SU-DHL-6 (cell line): ENCODE measurements at regions not wholly inside any gene's neighbourhood (a gene's known extent, or its start where the extent isn't known, plus 50 kb on each side); places are given as distances from the start of the nearest gene placed in this dataset.

Source experiments
- H2AFZ ChIP-seq: fragments of 200-600 bp; sonication (generic); 2 replicates; pipeline ENCODE4 v1.6.1; 2014; ENCODE audit warnings: low read depth, mild to moderate bottlenecking, moderate library complexity, mixed read lengths, antibody characterized with exemption, low read length; ENCODE audit not compliant: severe bottlenecking
- H3F3A ChIP-seq: fragments of 200-600 bp; shearing (Covaris generic); 2 replicates; pipeline ENCODE4 v1.6.0; 2016; ENCODE audit warnings: antibody characterized with exemption, mild to moderate bottlenecking; ENCODE audit not compliant: insufficient read depth
- H3K27ac ChIP-seq: fragments of 200-600 bp; sonication (generic); 2 replicates; pipeline ENCODE4 v1.5.1; 2016; ENCODE audit warnings: low read depth, mild to moderate bottlenecking, low read length, moderate library complexity, mixed read lengths
- H3K27me3 ChIP-seq: fragments of 200-600 bp; sonication (generic), shearing (Covaris generic); 2 replicates; pipeline ENCODE4 v1.6.0; 2014; ENCODE audit warnings: mild to moderate bottlenecking, low read length
- H3K36me3 ChIP-seq: fragments of 200-600 bp; sonication (generic); 2 replicates; pipeline ENCODE4 v1.6.1; 2014; ENCODE audit warnings: mild to moderate bottlenecking, low read length, mixed read lengths
- H3K4me2 ChIP-seq: fragments of 300-600, 200-600 bp; shearing (Covaris generic), sonication (generic); 2 replicates; pipeline ENCODE4 v1.6.0; 2014; ENCODE audit warnings: low read length, low read depth, mild to moderate bottlenecking; ENCODE audit not compliant: poor library complexity, severe bottlenecking
- H3K4me3 ChIP-seq: fragments of 200-600 bp; sonication (generic); 2 replicates; pipeline ENCODE4 v1.5.1; 2014; ENCODE audit warnings: antibody characterized with exemption, low read length, mild to moderate bottlenecking, mixed read lengths; ENCODE audit not compliant: insufficient read depth, poor library complexity, severe bottlenecking
- H3K79me2 ChIP-seq: fragments of 200-600 bp; sonication (generic); 2 replicates; pipeline ENCODE4 v1.6.1; 2014; ENCODE audit warnings: mild to moderate bottlenecking, low read length, moderate library complexity; ENCODE audit not compliant: insufficient read depth
- H3K9ac ChIP-seq: fragments of 200-600 bp; sonication (generic); 2 replicates; pipeline ENCODE4 v1.7.0; 2014; ENCODE audit warnings: mild to moderate bottlenecking, low read length
- H3K9me2 ChIP-seq: fragments of 200-600 bp; sonication (generic); replicated peaks from 2 replicates; pipeline ENCODE4 v1.6.1; 2014; ENCODE audit warnings: low read length; ENCODE audit not compliant: insufficient read depth
- H3K9me3 ChIP-seq: fragments of 200-600 bp; sonication (generic); 2 replicates; pipeline ENCODE4 v1.6.1; 2014; ENCODE audit warnings: low read length, mixed read lengths; ENCODE audit not compliant: insufficient read depth
- H4K20me1 ChIP-seq: fragments of 200-600 bp; sonication (generic); 2 replicates; pipeline ENCODE4 v1.6.1; 2014; ENCODE audit warnings: low read depth, mild to moderate bottlenecking, antibody characterized with exemption, low read length, moderate library complexity, mixed read lengths
- CTCF ChIP-seq: fragments of 200-600 bp; sonication (generic); IDR thresholded peaks from one replicate; pipeline ENCODE4 v1.5.1; 2017; ENCODE audit warnings: antibody characterized with exemption, mild to moderate bottlenecking, low read length, moderate library complexity; ENCODE audit not compliant: insufficient read depth, poor library complexity, severe bottlenecking
- EZH2phosphoT487 ChIP-seq: fragments of 200-600 bp; sonication (generic), shearing (Covaris generic); conservative IDR thresholded peaks from 2 replicates; pipeline ENCODE4 v1.6.1; 2018; ENCODE audit warnings: mild to moderate bottlenecking, antibody characterized with exemption, low read length, moderate library complexity, mixed read lengths

DNA sequence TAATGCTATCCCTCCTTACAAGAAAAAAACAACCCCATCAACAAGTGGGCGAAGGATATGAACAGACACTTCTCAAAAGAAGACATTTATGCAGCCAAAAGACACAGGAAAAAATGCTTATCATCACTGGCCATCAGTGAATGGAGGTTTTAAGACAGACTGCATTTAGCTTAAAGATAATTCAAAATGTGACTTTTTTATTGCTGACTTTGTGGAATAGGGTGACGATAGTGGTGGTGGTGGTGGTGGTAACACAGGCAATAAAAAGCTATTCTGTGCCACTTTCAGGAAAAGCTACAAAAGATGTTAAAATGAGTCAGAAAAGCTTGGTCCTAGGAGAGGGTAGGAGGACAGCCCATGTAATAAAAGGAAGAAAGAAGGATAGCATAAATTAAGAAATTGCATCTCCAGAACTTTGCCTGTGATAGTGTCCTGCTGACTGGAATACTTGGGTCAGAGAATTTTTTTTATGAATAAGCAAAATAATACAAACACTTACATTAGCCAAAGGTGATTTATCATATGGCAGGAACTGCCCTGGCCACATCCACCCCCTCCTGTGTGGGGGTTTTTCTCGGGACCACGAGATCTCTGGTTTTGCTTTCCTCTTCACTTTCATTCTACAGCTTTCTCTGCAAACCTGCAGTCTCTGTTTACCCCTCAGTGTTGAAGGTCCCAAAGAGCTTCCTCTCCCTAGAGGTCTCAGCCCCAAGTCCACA, 186.7 kb downstream of the DRD1 start:
- no peaks in the 10 kb centered on the region for H4K20me1 ChIP-seq
- H3K9me2 ChIP-seq, result no peaks in the 10 kb centered on the region
- no peaks in the 10 kb centered on the region for H3K79me2 ChIP-seq
- no peak for TF ChIP-seq EZH2phosphoT487
- no peak for TF ChIP-seq CTCF
- no peaks in the 10 kb centered on the region for H3K27me3 ChIP-seq
- no peak overlapping the region for H3K27ac ChIP-seq
- H3F3A ChIP-seq, result no peaks in the 10 kb centered on the region
- no peak overlapping the region for H3K4me3 ChIP-seq
- H3K36me3 ChIP-seq, result no peaks in the 10 kb centered on the region
- H3K9ac ChIP-seq, result no peak overlapping the region
- no peaks in the 10 kb centered on the region for H3K9me3 ChIP-seq
- no peak overlapping the region for H2AFZ ChIP-seq
- H3K4me2 ChIP-seq, result no peak overlapping the region

DNA sequence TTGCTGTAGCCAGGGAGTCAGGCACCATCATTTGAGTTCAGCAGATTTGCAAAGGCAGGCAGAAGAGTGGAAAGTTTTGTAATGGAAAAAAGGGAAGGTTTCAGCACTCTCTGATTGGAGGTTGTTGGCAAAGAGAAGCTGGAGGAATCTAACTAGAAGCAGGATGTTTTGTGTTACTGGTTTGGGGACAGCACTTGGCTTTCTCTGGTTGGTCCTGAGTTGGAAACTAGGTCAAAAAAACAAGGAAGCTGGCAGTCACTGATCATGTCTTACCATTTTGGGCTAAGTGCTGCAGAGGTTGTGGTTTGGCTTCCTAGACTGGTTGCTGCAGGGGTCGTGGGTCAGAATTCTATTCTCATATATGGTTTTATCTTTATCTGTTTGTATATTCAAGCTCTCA, 189.8 kb downstream of the DRD1 start:
- H3K36me3 ChIP-seq, result no peaks in the 10 kb centered on the region
- no peaks in the 10 kb centered on the region for H4K20me1 ChIP-seq
- no peak for TF ChIP-seq CTCF
- no peak for TF ChIP-seq EZH2phosphoT487
- no peaks in the 10 kb centered on the region for H3K9me3 ChIP-seq
- H3K9me2 ChIP-seq, result no peaks in the 10 kb centered on the region
- H2AFZ ChIP-seq, result no peak overlapping the region
- no peak overlapping the region for H3K9ac ChIP-seq
- no peak overlapping the region for H3K4me2 ChIP-seq
- no peaks in the 10 kb centered on the region for H3K27me3 ChIP-seq
- no peaks in the 10 kb centered on the region for H3K79me2 ChIP-seq
- no peak overlapping the region for H3K4me3 ChIP-seq
- no peaks in the 10 kb centered on the region for H3F3A ChIP-seq
- H3K27ac ChIP-seq, result no peak overlapping the region

DNA sequence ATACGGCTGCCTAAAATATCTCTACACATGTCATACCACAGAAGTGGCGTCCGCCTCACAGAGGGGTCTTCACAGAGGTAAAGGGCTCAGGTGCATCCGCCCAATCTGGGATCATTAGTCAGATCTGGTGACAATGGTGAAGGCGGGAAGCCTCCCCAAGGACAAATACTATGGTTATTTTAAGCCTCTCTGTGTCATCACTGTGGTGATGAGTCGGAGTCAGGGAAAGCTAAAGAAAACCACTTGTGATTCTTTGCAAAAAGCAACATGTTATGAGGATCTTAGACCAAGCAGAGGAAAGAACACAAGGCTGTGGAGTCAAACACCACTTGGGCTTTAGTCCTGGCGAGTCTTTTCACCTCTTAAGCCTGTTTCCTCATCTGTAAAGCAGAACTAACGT, 190.4 kb downstream of the DRD1 start:
- no peaks in the 10 kb centered on the region for H3K36me3 ChIP-seq
- no peaks in the 10 kb centered on the region for H3K9me3 ChIP-seq
- H3K4me2 ChIP-seq, result no peak overlapping the region
- no peak overlapping the region for H3K4me3 ChIP-seq
- H3K27me3 ChIP-seq, result no peaks in the 10 kb centered on the region
- H3K79me2 ChIP-seq, result no peaks in the 10 kb centered on the region
- H3K9ac ChIP-seq, result no peak overlapping the region
- H3K27ac ChIP-seq, result no peak overlapping the region
- TF ChIP-seq CTCF (no peak), EZH2phosphoT487 (no peak)
- H4K20me1 ChIP-seq, result no peaks in the 10 kb centered on the region
- H2AFZ ChIP-seq, result no peak overlapping the region
- H3K9me2 ChIP-seq, result no peaks in the 10 kb centered on the region
- H3F3A ChIP-seq, result no peaks in the 10 kb centered on the region
